ENCODE measurements at regions not wholly inside any gene's neighbourhood (a gene's known extent, or its start where the extent isn't known, plus 50 kb on each side); places are given as distances from the start of the nearest gene placed in this dataset.

- H3K36me3 ChIP-seq: no peaks in the 10 kb centered on the region
- no peak for TF ChIP-seq CTCF (IDR thresholded peaks at IDR 0.05)
- H3K27ac ChIP-seq: no peak overlapping the region
- H3K4me1 ChIP-seq: no peaks in the 10 kb centered on the region
- no peaks in the 10 kb centered on the region for H3K27me3 ChIP-seq
- ATAC-seq (no peak), DNase-seq (no peak)
- no peaks in the 10 kb centered on the region for H3K9me3 ChIP-seq
- intact Hi-C loops (cut with DNase I): no loop called here
- no peak overlapping the region for H3K4me3 ChIP-seq
Measured at GRCh38 chr16:9428355-9429005, 337.0 kb downstream of the HAPSTR1 start.

GRCh38 chr16:9429646-9430330 is 338.3 kb downstream of the HAPSTR1 start:
- DNase-seq (no peak), ATAC-seq (no peak)
- Histone ChIP-seq H3K4me3 (no peak overlapping the region), H3K27ac (no peak overlapping the region), H3K27me3 (no peaks in the 10 kb centered on the region), H3K4me1 (no peaks in the 10 kb centered on the region), H3K9me3 (no peaks in the 10 kb centered on the region), H3K36me3 (no peaks in the 10 kb centered on the region)
- intact Hi-C loops (cut with DNase I): no loop called here
- no peak for TF ChIP-seq CTCF (IDR thresholded peaks at IDR 0.05)

- DNase-seq (no peak), ATAC-seq (no peak)
- H3K4me3 ChIP-seq: no peak overlapping the region
- H3K9me3 ChIP-seq: no peaks in the 10 kb centered on the region
- H3K27me3 ChIP-seq: no peaks in the 10 kb centered on the region
- intact Hi-C loops (cut with DNase I): no loop called here
- no peaks in the 10 kb centered on the region for H3K4me1 ChIP-seq
- TF ChIP-seq CTCF (IDR thresholded peaks at IDR 0.05): no peak
- no peak overlapping the region for H3K27ac ChIP-seq
- H3K36me3 ChIP-seq: no peaks in the 10 kb centered on the region
Measured at GRCh38 chr16:9434659-9435058, 343.2 kb downstream of the HAPSTR1 start.

GRCh38 chr16:9436175-9436574 is 344.7 kb downstream of the HAPSTR1 start:
- no peak overlapping the region for H3K27ac ChIP-seq
- H3K9me3 ChIP-seq: no peaks in the 10 kb centered on the region
- H3K36me3 ChIP-seq: no peaks in the 10 kb centered on the region
- H3K4me1 ChIP-seq: no peaks in the 10 kb centered on the region
- no peak overlapping the region for H3K4me3 ChIP-seq
- DNase-seq: no peak
- ATAC-seq: no peak
- TF ChIP-seq CTCF (IDR thresholded peaks at IDR 0.05): no peak
- H3K27me3 ChIP-seq: no peaks in the 10 kb centered on the region
- intact Hi-C loops (cut with DNase I): no loop called here

- H3K9me3 ChIP-seq: no peaks in the 10 kb centered on the region
- H3K27ac ChIP-seq: no peak overlapping the region
- DNase-seq (no peak), ATAC-seq (no peak)
- H3K36me3 ChIP-seq: no peaks in the 10 kb centered on the region
- no peak for TF ChIP-seq CTCF (IDR thresholded peaks at IDR 0.05)
- intact Hi-C loops (cut with DNase I): no loop called here
- no peaks in the 10 kb centered on the region for H3K4me1 ChIP-seq
- H3K27me3 ChIP-seq: no peaks in the 10 kb centered on the region
- no peak overlapping the region for H3K4me3 ChIP-seq
Measured at GRCh38 chr16:9437115-9437514, 345.7 kb downstream of the HAPSTR1 start.
